Gastroesophageal sphincter (tissue), 4 donors: ENCODE measurements at regions not wholly inside any gene's neighbourhood (a gene's known extent, or its start where the extent isn't known, plus 50 kb on each side); places are given as distances from the start of the nearest gene placed in this dataset.

Experiments
- small RNA-seq, 4 donors: library from RNA; depleted of rRNA; stranded (forward); fragments of <200 nt; gene quantifications; one replicate each; pipeline ENCODE3, GENCODE V24; 2016

Small RNA genes in the stretch of these regions (small RNA-seq; reads per million reads assigned to genes)
- 0 reads per million in 4 donors for gene RN7SKP89
